GM18951 (cell line): ENCODE measurements at regions not wholly inside any gene's neighbourhood (a gene's known extent, or its start where the extent isn't known, plus 50 kb on each side); places are given as distances from the start of the nearest gene placed in this dataset.
"Not testable (repeated sequence)": the region's sequence is repeated elsewhere in the genome, so short reads cannot be mapped to it uniquely, and the experiment has no call there.

Experiments used
- POLR2A ChIP-seq: IDR thresholded peaks from 4 replicates; pipeline ENCODE4 v1.6.1; 2011; ENCODE audit warnings: mild to moderate bottlenecking; ENCODE audit not compliant: insufficient read length, insufficient read depth; ENCODE audit errors: extremely low read depth
- in situ Hi-C: fragments of 300-500 bp; cut with MboI; formaldehyde crosslinking; loops from one replicate; pipeline ENCODE4 v1.12.0; 2022; ENCODE audit warnings: low sequenced_read_pairs, mixed read lengths, inconsistent platforms; ENCODE audit not compliant: unreplicated experiment

- no peak for TF ChIP-seq POLR2A
- in situ Hi-C loops: no loop called here
Measured at GRCh38 chr16:75860326-75861053, 134.2 kb upstream of the CPHXL start.

DNA sequence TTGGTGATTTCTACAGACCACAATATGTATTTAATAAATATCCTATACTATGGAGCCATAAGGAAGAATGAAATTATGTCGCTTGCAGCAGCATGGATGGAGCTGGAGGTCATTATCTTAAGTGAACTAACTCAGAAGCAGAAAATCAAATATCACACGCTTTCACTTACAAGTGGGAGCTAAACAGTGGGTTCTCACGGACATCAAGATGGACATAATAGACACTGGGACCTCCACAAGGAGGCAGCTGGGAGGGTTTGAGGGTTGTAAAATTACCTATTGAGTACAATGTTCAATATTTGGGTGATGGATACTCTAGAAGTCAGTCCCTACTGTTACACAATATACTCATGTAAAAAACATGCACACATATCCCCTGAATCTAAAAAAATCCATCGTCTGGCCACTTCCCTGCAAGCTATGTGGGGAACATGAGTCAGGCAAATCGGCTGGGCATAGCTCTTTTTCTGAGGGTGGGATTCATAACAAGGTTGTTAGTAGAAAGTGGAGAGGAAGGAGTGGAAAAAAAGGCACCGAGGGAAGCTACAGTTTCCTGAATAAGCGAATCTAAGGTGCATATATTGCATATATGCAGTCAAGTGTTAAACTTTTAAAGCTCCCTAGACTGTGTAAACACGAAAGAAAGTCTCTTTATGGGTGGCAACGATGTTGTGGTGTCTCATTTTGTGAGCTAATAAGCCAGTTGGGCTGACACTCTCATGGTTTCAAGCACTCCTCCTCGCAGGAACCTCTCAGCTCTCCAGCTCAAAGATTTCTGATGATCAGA lies 135.2 kb upstream of the CPHXL start:
- in situ Hi-C loops: no loop called here
- no peak for TF ChIP-seq POLR2A

- in situ Hi-C loops: no loop called here
- TF ChIP-seq POLR2A: no peak
Measured at GRCh38 chr16:75862098-75862386, 135.8 kb upstream of the CPHXL start.

DNA sequence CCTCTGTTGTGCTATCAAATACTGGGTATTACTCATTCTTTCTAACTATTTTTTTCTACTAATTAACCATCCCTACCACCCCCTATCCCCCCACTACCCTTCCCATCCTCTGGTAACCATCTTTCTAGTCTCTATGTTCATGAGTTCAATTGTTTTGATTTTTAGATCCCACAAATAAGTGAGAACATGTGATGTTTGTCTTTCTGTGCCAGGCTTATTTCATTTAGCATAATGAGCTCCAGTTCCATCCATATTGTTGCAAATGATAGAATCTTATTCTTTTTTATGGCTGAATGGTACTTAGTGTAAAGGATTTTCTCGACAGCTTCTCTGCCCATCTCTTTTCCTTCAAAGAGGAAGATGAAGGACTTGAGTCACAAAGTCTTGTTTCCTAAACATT lies 138.0 kb upstream of the CPHXL start:
- no peak for TF ChIP-seq POLR2A
- in situ Hi-C loops: no loop called here

GRCh38 chr16:75865736-75866135 lies 139.4 kb upstream of the CPHXL start:
- in situ Hi-C loops: no loop called here
- no peak for TF ChIP-seq POLR2A

GRCh38 chr16:75868636-75869632 lies 142.6 kb upstream of the CPHXL start:
- in situ Hi-C loops: no loop called here

DNA sequence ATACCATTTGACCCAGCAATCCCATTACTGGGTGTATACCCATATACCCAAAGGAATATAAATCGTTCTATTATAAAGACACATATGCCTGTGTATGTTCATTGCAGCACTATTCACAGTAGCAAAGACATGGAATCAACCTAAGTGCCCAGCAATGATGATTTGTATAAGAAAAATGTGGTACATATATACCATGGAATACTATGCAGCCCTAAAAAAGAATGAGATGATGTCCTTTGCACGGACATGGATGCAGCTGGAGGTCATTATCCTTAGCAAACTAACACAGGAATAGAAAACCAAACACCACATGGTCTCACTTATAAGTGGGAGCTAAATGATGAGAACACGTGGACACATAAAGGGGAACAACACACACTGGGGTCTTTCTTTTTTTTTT lies 155.0 kb upstream of the CPHXL start:
- in situ Hi-C loops: not testable (repeated sequence)

More at GRCh38 chr16:75868636-75869632, 142.6 kb upstream of the CPHXL start:
- TF ChIP-seq POLR2A: no peak

- in situ Hi-C loops: no loop called here
- TF ChIP-seq POLR2A: no peak
Measured at GRCh38 chr16:75899163-75899562, 172.9 kb upstream of the CPHXL start.

DNA sequence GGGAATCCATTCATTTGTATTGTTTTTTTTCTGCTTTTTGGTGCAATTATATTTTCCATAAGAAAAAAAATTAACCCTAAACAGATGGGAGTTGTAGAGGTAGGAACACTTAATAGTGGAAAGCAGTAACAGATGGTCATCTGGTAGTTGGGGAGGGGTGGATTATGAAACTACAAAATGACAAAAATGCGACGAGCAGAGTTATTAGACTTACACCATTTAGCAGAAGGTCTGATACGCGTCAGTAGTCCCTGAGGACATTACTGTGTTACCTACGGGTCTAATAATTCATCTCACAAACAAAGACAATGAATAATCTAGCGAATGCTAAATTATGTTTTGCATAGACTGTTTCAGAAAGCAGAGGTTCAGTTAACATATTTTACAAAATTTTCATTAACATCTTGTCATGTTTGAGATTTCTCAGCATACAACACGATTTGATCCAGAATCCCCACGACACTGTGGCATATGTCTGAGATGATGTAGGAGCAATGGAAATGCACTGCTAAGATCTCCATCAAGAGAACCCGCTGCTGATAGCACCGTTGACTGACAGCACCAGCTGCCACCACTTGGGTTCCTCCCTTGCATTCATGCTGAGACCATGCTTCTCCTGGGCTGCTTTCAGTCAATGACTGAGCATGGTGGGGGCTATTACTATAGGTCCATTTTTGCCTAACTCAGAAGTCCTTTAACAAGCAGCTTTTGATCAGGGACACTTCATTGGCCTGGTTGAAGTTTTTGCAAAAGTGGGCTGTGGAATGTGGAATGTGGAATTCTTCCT lies 182.2 kb upstream of the CPHXL start:
- TF ChIP-seq POLR2A: no peak
- in situ Hi-C loops: no loop called here

DNA sequence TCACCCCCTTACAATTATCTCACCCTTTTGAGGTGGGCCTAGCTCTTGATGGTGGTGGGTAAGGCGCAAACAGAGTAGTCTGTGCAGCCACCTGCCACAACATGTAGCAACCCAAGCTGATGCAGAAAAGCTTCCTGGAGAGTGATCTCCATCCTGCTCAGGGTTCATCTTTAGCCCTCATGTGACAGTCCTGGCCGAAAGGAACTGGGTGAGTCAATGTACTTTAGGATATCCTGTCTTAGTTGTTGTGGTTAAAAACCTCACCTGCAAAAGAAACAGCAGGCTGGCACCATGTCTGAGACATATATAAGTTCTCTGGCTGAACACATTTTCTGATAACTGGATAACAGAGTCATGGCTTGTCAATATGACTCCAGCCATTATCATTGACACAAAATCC lies 183.5 kb upstream of the CPHXL start:
- in situ Hi-C loops: no loop called here
- TF ChIP-seq POLR2A: no peak

DNA sequence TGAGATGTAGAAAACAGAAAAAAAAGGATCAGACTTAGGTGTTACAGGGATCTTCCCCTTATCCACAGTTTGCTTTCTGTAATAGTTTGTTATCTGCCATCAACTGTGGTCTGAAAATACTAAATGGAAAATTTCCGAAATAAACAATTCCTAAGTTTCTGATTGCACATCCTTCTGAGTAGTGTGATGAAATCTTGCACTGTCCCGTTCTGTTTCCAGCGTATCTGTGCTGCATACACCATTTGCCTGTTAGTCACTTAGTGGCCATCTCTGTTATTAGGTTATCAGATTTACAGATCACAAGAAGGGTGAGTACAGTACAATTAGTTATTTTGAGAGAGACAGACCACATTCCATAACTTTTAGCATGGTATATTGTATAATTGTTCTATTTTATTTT lies 185.6 kb upstream of the CPHXL start:
- in situ Hi-C loops: no loop called here
- TF ChIP-seq POLR2A: no peak

GRCh38 chr16:75913958-75914357 lies 187.7 kb upstream of the CPHXL start:
- TF ChIP-seq POLR2A: no peak
- in situ Hi-C loops: no loop called here

DNA sequence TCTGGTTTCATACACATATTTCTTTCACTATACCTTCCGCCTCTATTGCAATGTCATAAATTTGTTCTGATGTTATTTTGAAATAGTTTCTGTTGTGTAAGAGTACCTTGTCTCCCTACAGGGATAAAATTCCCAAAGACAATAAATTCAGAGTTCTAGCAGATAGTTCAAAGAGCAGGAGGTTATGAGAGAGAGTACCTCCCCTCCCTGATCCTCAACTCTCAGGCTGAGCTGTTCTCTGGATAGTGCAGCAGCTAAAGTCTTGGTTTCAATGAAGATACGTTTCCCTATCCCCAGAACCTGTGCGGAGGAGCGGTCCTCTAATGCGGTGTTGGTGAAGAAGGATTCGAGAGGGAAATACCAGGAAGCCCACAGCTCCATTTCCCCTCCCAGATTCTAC lies 190.2 kb upstream of the CPHXL start:
- in situ Hi-C loops: no loop called here
- no peak for TF ChIP-seq POLR2A
